Activated CD8-positive, alpha-beta memory T cell treated with anti-CD3 and anti-CD28 coated beads, Interleukin-2, amount 10 ng/mL, durations not matched to agents 7 days and 5 days (primary cell): ENCODE measurements at regions not wholly inside any gene's neighbourhood (a gene's known extent, or its start where the extent isn't known, plus 50 kb on each side); places are given as distances from the start of the nearest gene placed in this dataset.

Experiments
- ATAC-seq: fragments of 150-1000 bp; cut with Tn5 transposase; one replicate; pipeline ENCODE4 v1.10.0; 2021; ENCODE audit warnings: moderate library complexity
- CTCF ChIA-PET: fragments of 350-600 bp; sonication (Branson Sonifier 250); formaldehyde crosslinking; loops from one replicate; lab custom pipeline; 2021; ENCODE audit warnings: antibody characterized with exemption; lab: Charles Lee
- DNase-seq: peaks from one replicate; pipeline ENCODE4 v3.0.0-alpha.2; 2020
- H3K27ac Mint-ChIP-seq: one replicate; pipeline ENCODE4 v1.8.0; 2021; ENCODE audit warnings: mild to moderate bottlenecking, mixed read lengths
- H3K27me3 Mint-ChIP-seq: one replicate; pipeline ENCODE4 v1.8.0; 2021; ENCODE audit warnings: mixed read lengths
- H3K36me3 Mint-ChIP-seq: one replicate; pipeline ENCODE4 v1.8.0; 2021; ENCODE audit warnings: mild to moderate bottlenecking, mixed read lengths
- H3K4me1 Mint-ChIP-seq: one replicate; pipeline ENCODE4 v1.8.0; 2021; ENCODE audit warnings: mixed read lengths
- H3K4me3 Mint-ChIP-seq: one replicate; pipeline ENCODE4 v1.8.0; 2021; ENCODE audit warnings: mild to moderate bottlenecking, moderate library complexity, mixed read lengths
- H3K9me3 Mint-ChIP-seq: one replicate; pipeline ENCODE4 v1.8.0; 2022; ENCODE audit warnings: low read depth, mixed read lengths

- no peaks in the 10 kb centered on the region for H3K36me3 Mint-ChIP-seq
- peaks cover 2% of the 10 kb centered on the region for H3K9me3 Mint-ChIP-seq
- CTCF ChIA-PET = no interaction called here
These were observed 190.0 kb upstream of the BMP4 start for GRCh38 chr14:54146601-54147000.

GRCh38 chr14:54147282-54147681 is 190.7 kb upstream of the BMP4 start:
- ATAC-seq = no peak
- Mint-ChIP-seq H3K36me3 (no peaks in the 10 kb centered on the region), H3K27ac (no peak overlapping the region), H3K4me1 (no peaks in the 10 kb centered on the region), H3K27me3 (peaks cover 4% of the 10 kb centered on the region), H3K9me3 (peaks cover 2% of the 10 kb centered on the region), H3K4me3 (no peak overlapping the region)
- DNase-seq = no peak
- CTCF ChIA-PET = no interaction called here

More at GRCh38 chr14:54146601-54147000, 190.0 kb upstream of the BMP4 start:
- ATAC-seq = no peak
- Mint-ChIP-seq H3K27me3 (peaks cover 4% of the 10 kb centered on the region), H3K27ac (no peak overlapping the region), H3K4me1 (no peaks in the 10 kb centered on the region), H3K4me3 (no peak overlapping the region)
- DNase-seq = no peak

GRCh38 chr14:54147758-54148157 is 191.1 kb upstream of the BMP4 start:
- CTCF ChIA-PET = no interaction called here
- no peak for ATAC-seq
- DNase-seq = no peak
- no peaks in the 10 kb centered on the region for H3K4me1 Mint-ChIP-seq
- no peaks in the 10 kb centered on the region for H3K36me3 Mint-ChIP-seq
- H3K27me3 Mint-ChIP-seq = peaks cover 1% of the 10 kb centered on the region
- no peak overlapping the region for H3K4me3 Mint-ChIP-seq
- peaks cover 2% of the 10 kb centered on the region for H3K9me3 Mint-ChIP-seq
- H3K27ac Mint-ChIP-seq = no peak overlapping the region

GRCh38 chr14:54148251-54148650 is 191.6 kb upstream of the BMP4 start:
- no peaks in the 10 kb centered on the region for H3K4me1 Mint-ChIP-seq
- DNase-seq (no peak), ATAC-seq (no peak)
- H3K4me3 Mint-ChIP-seq = no peak overlapping the region
- CTCF ChIA-PET = no interaction called here
- no peak overlapping the region for H3K27ac Mint-ChIP-seq
- peaks cover 2% of the 10 kb centered on the region for H3K9me3 Mint-ChIP-seq
- no peaks in the 10 kb centered on the region for H3K27me3 Mint-ChIP-seq
- H3K36me3 Mint-ChIP-seq = no peaks in the 10 kb centered on the region

GRCh38 chr14:54152351-54152750 is 195.7 kb upstream of the BMP4 start:
- H3K27me3 Mint-ChIP-seq = no peaks in the 10 kb centered on the region
- no peak overlapping the region for H3K4me3 Mint-ChIP-seq
- peaks cover 2% of the 10 kb centered on the region for H3K9me3 Mint-ChIP-seq
- ATAC-seq = no peak
- H3K4me1 Mint-ChIP-seq = no peaks in the 10 kb centered on the region
- DNase-seq = no peak
- H3K36me3 Mint-ChIP-seq = no peaks in the 10 kb centered on the region
- CTCF ChIA-PET = no interaction called here
- no peak overlapping the region for H3K27ac Mint-ChIP-seq

- Mint-ChIP-seq H3K9me3 (no peaks in the 10 kb centered on the region), H3K36me3 (no peaks in the 10 kb centered on the region), H3K4me3 (no peak overlapping the region), H3K27me3 (peaks cover 15% of the 10 kb centered on the region), H3K27ac (no peak overlapping the region), H3K4me1 (no peaks in the 10 kb centered on the region)
- ATAC-seq = no peak
- CTCF ChIA-PET = interaction anchor here (1.0 kb wide), 1 partner anchor 8 kb away, joined by 3 read pairs; no protein-coding TSS in a partner anchor
- no peak for DNase-seq
These were observed 209.7 kb upstream of the BMP4 start for GRCh38 chr14:54166049-54166950.

- DNase-seq (no peak), ATAC-seq (no peak)
- no peaks in the 10 kb centered on the region for H3K4me1 Mint-ChIP-seq
- H3K27ac Mint-ChIP-seq = no peak overlapping the region
- H3K4me3 Mint-ChIP-seq = no peak overlapping the region
- no peaks in the 10 kb centered on the region for H3K9me3 Mint-ChIP-seq
- H3K27me3 Mint-ChIP-seq = peaks cover 27% of the 10 kb centered on the region
- no peaks in the 10 kb centered on the region for H3K36me3 Mint-ChIP-seq
- CTCF ChIA-PET = interaction anchor here (0.6 kb wide), 1 partner anchor 180 kb away, joined by 3 read pairs; no protein-coding TSS in a partner anchor
These were observed 211.9 kb upstream of the BMP4 start for GRCh38 chr14:54168489-54168888.

- DNase-seq = no peak
- Mint-ChIP-seq H3K36me3 (no peaks in the 10 kb centered on the region), H3K27me3 (peaks cover 29% of the 10 kb centered on the region), H3K27ac (no peak overlapping the region), H3K4me1 (no peaks in the 10 kb centered on the region), H3K4me3 (no peak overlapping the region), H3K9me3 (no peaks in the 10 kb centered on the region)
- CTCF ChIA-PET = no interaction called here
- no peak for ATAC-seq
These were observed 212.8 kb upstream of the BMP4 start for GRCh38 chr14:54169254-54169924.

- ATAC-seq (no peak), DNase-seq (no peak)
- Mint-ChIP-seq H3K4me1 (no peaks in the 10 kb centered on the region), H3K36me3 (no peaks in the 10 kb centered on the region), H3K4me3 (no peak overlapping the region), H3K9me3 (no peaks in the 10 kb centered on the region), H3K27ac (no peak overlapping the region), H3K27me3 (peaks cover 34% of the 10 kb centered on the region)
- CTCF ChIA-PET = no interaction called here
These were observed 213.7 kb upstream of the BMP4 start for GRCh38 chr14:54170301-54170700.

- no peaks in the 10 kb centered on the region for H3K36me3 Mint-ChIP-seq
- H3K27me3 Mint-ChIP-seq = peaks cover 43% of the 10 kb centered on the region
- H3K9me3 Mint-ChIP-seq = no peaks in the 10 kb centered on the region
- no peak for ATAC-seq
- no peaks in the 10 kb centered on the region for H3K4me1 Mint-ChIP-seq
- CTCF ChIA-PET = no interaction called here
- no peak overlapping the region for H3K4me3 Mint-ChIP-seq
- no peak overlapping the region for H3K27ac Mint-ChIP-seq
- no peak for DNase-seq
These were observed 215.5 kb upstream of the BMP4 start for GRCh38 chr14:54172114-54172513.

- Mint-ChIP-seq H3K27ac (no peak overlapping the region), H3K4me3 (no peak overlapping the region), H3K4me1 (no peaks in the 10 kb centered on the region), H3K9me3 (no peaks in the 10 kb centered on the region), H3K36me3 (no peaks in the 10 kb centered on the region), H3K27me3 (peaks cover 43% of the 10 kb centered on the region)
- no peak for ATAC-seq
- CTCF ChIA-PET = no interaction called here
- DNase-seq = no peak
These were observed 215.9 kb upstream of the BMP4 start for GRCh38 chr14:54172562-54172961.

GRCh38 chr14:54173802-54174201 is 217.2 kb upstream of the BMP4 start:
- Mint-ChIP-seq H3K4me3 (no peak overlapping the region), H3K27ac (no peak overlapping the region), H3K9me3 (no peaks in the 10 kb centered on the region), H3K27me3 (peaks cover 53% of the 10 kb centered on the region), H3K4me1 (no peaks in the 10 kb centered on the region), H3K36me3 (no peaks in the 10 kb centered on the region)
- CTCF ChIA-PET = interaction anchor here (1.8 kb wide), 1 partner anchor 634 kb away, joined by 5 read pairs; no protein-coding TSS in a partner anchor
- DNase-seq (no peak), ATAC-seq (no peak)

GRCh38 chr14:54174457-54174856 is 217.8 kb upstream of the BMP4 start:
- no peak for DNase-seq
- no peaks in the 10 kb centered on the region for H3K4me1 Mint-ChIP-seq
- no peak overlapping the region for H3K4me3 Mint-ChIP-seq
- no peaks in the 10 kb centered on the region for H3K36me3 Mint-ChIP-seq
- no peak for ATAC-seq
- peaks cover 59% of the 10 kb centered on the region for H3K27me3 Mint-ChIP-seq
- no peak overlapping the region for H3K27ac Mint-ChIP-seq
- CTCF ChIA-PET = interaction anchor here (1.0 to 1.8 kb wide), 6 partner anchors 9 to 636 kb away, joined by 3 to 5 read pairs (median 4); no protein-coding TSS in a partner anchor
- H3K9me3 Mint-ChIP-seq = no peaks in the 10 kb centered on the region
